Activated CD8-positive, alpha-beta T cell treated with anti-CD3 and anti-CD28 coated beads for 36 hours (primary cell): ENCODE measurements at regions not wholly inside any gene's neighbourhood (a gene's known extent, or its start where the extent isn't known, plus 50 kb on each side); places are given as distances from the start of the nearest gene placed in this dataset.

Experiments used
- ATAC-seq: fragments of 200-7000 bp; cut with Tn5 transposase; one replicate; pipeline ENCODE4 v1.10.0; 2021; ENCODE audit warnings: mild to moderate bottlenecking, moderate library complexity
- CTCF ChIA-PET: fragments of 350-600 bp; sonication (Branson Sonifier 250); formaldehyde crosslinking; loops from one replicate; lab custom pipeline; 2021; ENCODE audit warnings: antibody characterized with exemption; lab: Charles Lee
- POLR2A ChIA-PET: fragments of 350-600 bp; sonication (Branson Sonifier 250); formaldehyde crosslinking; loops from one replicate; lab custom pipeline; 2021; ENCODE audit warnings: antibody characterized with exemption; lab: Charles Lee
- DNase-seq: peaks from one replicate; pipeline ENCODE4 v3.0.0-alpha.2; 2020
- H3K27ac Mint-ChIP-seq: one replicate; pipeline ENCODE4 v1.8.0; 2021; ENCODE audit warnings: mild to moderate bottlenecking, mixed read lengths
- H3K27me3 Mint-ChIP-seq: one replicate; pipeline ENCODE4 v1.8.0; 2021; ENCODE audit warnings: mixed read lengths
- H3K36me3 Mint-ChIP-seq: one replicate; pipeline ENCODE4 v1.8.0; 2021; ENCODE audit warnings: low read depth, mixed read lengths
- H3K4me1 Mint-ChIP-seq: one replicate; pipeline ENCODE4 v1.8.0; 2021; ENCODE audit warnings: low read depth, mixed read lengths
- H3K4me3 Mint-ChIP-seq: one replicate; pipeline ENCODE4 v1.8.0; 2021; ENCODE audit warnings: mild to moderate bottlenecking, moderate library complexity, mixed read lengths
- H3K9me3 Mint-ChIP-seq: one replicate; pipeline ENCODE4 v1.8.0; 2021; ENCODE audit warnings: mixed read lengths
- CTCF ChIP-seq: fragments of 200-600 bp; IDR thresholded peaks from one replicate; pipeline ENCODE4 v1.8.0; 2022; ENCODE audit warnings: antibody characterized with exemption, mild to moderate bottlenecking
- intact Hi-C: fragments of 100-400 bp; cut with micrococcal nuclease; formaldehyde crosslinking; loops from one replicate; pipeline ENCODE4 v1.10.0; 2022

GRCh38 chr11:130623670-130624668 is 175.5 kb downstream of the ADAMTS15 start:
- no peak for TF ChIP-seq CTCF
- Mint-ChIP-seq H3K4me1 (no peaks in the 10 kb centered on the region), H3K27ac (no peak overlapping the region), H3K36me3 (no peaks in the 10 kb centered on the region), H3K4me3 (no peak overlapping the region), H3K9me3 (peaks cover 1% of the 10 kb centered on the region), H3K27me3 (peaks cover 16% of the 10 kb centered on the region)
- ChIA-PET CTCF (no interaction called here), POLR2A (no interaction called here)
- DNase-seq (no peak), ATAC-seq (no peak)
- intact Hi-C loops, result no loop called here

GRCh38 chr11:130624971-130625544 is 176.6 kb downstream of the ADAMTS15 start:
- Mint-ChIP-seq H3K4me1 (no peaks in the 10 kb centered on the region), H3K36me3 (no peaks in the 10 kb centered on the region), H3K27ac (no peak overlapping the region), H3K27me3 (peaks cover 13% of the 10 kb centered on the region), H3K4me3 (no peak overlapping the region), H3K9me3 (no peaks in the 10 kb centered on the region)
- no peak for TF ChIP-seq CTCF
- intact Hi-C loops, result no loop called here
- DNase-seq, result no peak
- ChIA-PET POLR2A (no interaction called here), CTCF (no interaction called here)
- no peak for ATAC-seq

GRCh38 chr11:130625578-130626306 is 177.3 kb downstream of the ADAMTS15 start:
- Mint-ChIP-seq H3K27me3 (peaks cover 12% of the 10 kb centered on the region), H3K36me3 (no peaks in the 10 kb centered on the region), H3K27ac (no peak overlapping the region), H3K4me3 (no peak overlapping the region), H3K9me3 (no peaks in the 10 kb centered on the region), H3K4me1 (no peaks in the 10 kb centered on the region)
- ChIA-PET CTCF (interaction anchor here (1.0 kb wide), 1 partner anchor 236 kb away, joined by 4 read pairs; no protein-coding TSS in a partner anchor), POLR2A (no interaction called here)
- ATAC-seq, result no peak
- no peak for DNase-seq
- no peak for TF ChIP-seq CTCF
- intact Hi-C loops, result no loop called here

GRCh38 chr11:130629039-130629438 is 180.6 kb downstream of the ADAMTS15 start:
- DNase-seq (no peak), ATAC-seq (no peak)
- ChIA-PET POLR2A (no interaction called here), CTCF (no interaction called here)
- no peak overlapping the region for H3K4me3 Mint-ChIP-seq
- peaks cover 6% of the 10 kb centered on the region for H3K27me3 Mint-ChIP-seq
- intact Hi-C loops, result no loop called here
- H3K9me3 Mint-ChIP-seq, result no peaks in the 10 kb centered on the region
- H3K27ac Mint-ChIP-seq, result no peak overlapping the region
- no peaks in the 10 kb centered on the region for H3K36me3 Mint-ChIP-seq
- no peaks in the 10 kb centered on the region for H3K4me1 Mint-ChIP-seq
- no peak for TF ChIP-seq CTCF
